GM21825 (cell line): ENCODE measurements at regions not wholly inside any gene's neighbourhood (a gene's known extent, or its start where the extent isn't known, plus 50 kb on each side); places are given as distances from the start of the nearest gene placed in this dataset.

Experiments
- ATAC-seq: cut with Tn5 transposase; IDR thresholded peaks from one replicate; pipeline ENCODE4 v1.9.1; 2021; ENCODE audit warnings: mild to moderate bottlenecking, moderate library complexity; ENCODE audit not compliant: unreplicated experiment

DNA sequence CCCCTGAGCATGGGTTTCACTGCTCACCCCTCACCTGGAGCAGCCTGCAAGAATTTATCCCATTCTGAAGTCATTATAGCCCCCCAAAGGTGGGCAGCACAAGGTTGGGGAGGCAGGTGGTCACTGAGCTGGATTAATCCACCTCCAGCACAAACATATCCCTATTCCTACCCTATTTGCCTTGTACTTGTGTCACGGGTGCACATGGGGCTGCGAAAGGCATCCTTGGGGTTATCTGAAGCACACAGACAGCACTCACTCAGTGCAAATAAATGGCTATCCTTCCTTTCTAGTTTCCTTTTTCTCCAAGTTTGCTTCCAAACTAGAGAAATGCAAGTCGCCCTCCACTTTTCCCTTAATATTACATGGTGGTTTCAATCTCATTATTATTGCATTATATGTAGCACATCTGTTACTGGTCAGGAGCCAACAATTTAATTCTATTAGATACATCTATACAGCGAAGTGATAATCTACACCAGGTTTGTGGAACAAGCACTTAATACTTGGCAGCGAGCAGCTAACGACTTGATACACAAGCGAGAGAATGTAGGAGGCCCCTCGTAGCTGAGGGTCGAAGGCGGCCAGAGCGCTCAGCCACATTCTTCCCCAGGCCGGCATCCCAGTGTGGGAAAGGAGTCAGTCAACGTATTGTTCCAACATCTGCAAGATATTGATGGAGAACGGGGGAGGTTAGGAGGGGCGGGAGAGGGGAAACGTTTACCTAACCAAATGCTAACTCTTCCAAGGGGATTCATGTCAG is 121.3 kb upstream of the HABP2 start:
- no peak for ATAC-seq

DNA sequence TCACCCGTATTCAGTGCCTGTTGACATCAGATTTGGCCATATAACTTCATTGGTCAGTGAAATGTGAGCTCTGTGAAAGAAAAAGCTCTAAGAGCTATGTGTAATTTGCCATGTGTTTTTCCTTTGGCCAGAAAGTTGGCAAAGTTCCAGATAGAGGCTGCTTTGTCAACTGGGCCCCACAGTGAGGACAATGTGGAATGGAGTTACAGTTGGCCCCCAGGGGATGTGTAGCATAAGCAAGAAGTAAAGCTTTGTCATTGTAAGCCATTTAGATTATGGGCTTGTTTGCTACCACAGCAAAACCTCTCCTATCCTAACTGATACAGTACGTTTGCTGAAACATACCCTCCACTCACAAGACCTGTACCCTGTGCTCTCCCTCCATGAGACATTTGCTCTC is 119.1 kb upstream of the HABP2 start:
- ATAC-seq, result no peak

- no peak for ATAC-seq
Measured at GRCh38 chr10:113434315-113434714, 118.5 kb upstream of the HABP2 start.

DNA sequence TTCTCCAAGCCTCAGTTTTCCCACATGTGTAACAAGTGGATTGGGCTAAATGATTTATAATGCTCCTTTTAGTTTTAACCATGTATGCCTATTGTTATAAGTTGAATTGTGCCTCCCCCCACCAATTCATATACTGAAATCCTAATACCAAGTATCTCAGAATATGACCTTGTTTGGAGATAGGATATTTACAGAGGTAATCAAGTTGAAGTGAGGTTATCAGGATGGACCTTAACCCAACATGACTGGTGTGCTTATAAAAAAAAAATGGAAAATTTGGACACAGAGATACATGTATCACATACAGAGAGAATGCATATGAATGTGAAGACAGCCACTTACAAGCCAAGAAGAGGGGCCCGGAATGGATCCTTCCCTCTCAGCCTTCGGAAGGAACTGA is 117.9 kb upstream of the HABP2 start:
- no peak for ATAC-seq

GRCh38 chr10:113435881-113436280 is 117.0 kb upstream of the HABP2 start:
- ATAC-seq, result no peak

DNA sequence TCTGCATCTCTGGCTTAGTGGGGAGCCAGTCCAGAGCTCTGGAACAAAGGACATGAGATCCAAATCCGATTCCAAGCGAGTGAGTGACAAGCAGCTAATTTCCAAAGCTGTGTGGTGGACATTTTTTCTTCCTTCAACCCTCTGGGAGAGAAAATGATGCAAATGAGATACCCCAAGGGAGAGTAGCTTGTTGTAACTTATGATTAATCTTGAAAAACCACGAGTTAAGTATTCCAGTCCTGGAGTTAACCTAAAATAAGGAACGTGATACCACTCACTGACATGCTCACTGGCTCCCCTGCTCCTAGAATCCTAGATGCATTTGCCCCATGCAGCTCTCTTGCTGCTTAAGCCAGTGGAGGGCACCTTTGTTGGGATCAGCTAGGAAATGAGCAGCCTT is 116.0 kb upstream of the HABP2 start:
- no peak for ATAC-seq

- no peak for ATAC-seq
Measured at GRCh38 chr10:113438652-113439051, 114.2 kb upstream of the HABP2 start.

DNA sequence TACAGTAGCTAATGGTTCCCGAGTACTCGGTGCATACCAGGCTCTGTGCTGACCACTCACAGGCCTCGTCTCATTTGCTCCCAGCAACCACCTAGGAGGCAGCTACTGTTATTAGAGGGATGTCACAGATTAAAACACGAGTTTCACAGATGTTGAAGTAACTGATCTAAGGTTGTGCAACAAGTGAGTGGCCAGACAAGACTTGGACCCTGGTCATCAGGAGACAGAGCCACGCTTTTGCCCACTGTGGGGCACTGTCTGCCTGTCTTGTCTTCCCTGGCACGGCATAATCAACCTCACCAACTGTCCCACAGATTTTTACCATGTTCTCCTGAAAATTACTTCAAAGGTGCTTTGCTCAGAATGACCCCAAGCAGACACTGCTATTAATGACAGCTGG is 111.6 kb upstream of the HABP2 start:
- ATAC-seq, result no peak

DNA sequence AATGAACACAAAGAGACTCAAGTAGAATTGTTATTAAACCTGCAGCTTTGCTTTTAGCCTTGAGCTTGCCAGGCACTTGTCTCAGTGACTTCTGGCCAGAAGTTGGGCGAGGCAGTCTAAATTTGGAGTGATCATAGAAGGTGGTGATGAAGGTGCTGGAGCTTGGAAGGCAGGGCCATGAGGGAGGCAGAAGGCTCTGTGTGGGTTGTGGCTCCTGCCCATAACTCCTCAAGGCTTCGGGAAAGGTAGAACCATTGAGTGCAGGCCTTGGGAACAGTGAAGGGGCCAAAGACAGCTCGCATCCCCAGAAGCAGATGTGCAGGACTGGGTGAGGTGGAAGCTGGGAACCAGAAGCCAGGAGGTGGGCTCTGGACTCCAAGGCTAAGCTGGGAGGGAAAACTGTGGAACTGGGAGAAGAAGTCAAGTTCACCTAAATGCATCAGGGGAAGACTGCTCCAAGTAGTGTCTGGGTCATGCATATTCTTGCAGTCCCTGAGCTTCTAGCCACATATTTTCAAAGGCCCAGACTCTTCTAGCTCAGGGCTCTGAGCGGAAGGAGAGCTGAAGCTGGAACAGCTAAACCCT is 111.1 kb upstream of the HABP2 start:
- ATAC-seq, result no peak

GRCh38 chr10:113442336-113442735 is 110.5 kb upstream of the HABP2 start:
- no peak for ATAC-seq

GRCh38 chr10:113443141-113443925 is 109.5 kb upstream of the HABP2 start:
- no peak for ATAC-seq

- ATAC-seq, result no peak
Measured at GRCh38 chr10:113444766-113445365, 108.0 kb upstream of the HABP2 start.

- no peak for ATAC-seq
Measured at GRCh38 chr10:113445736-113446135, 107.1 kb upstream of the HABP2 start.

DNA sequence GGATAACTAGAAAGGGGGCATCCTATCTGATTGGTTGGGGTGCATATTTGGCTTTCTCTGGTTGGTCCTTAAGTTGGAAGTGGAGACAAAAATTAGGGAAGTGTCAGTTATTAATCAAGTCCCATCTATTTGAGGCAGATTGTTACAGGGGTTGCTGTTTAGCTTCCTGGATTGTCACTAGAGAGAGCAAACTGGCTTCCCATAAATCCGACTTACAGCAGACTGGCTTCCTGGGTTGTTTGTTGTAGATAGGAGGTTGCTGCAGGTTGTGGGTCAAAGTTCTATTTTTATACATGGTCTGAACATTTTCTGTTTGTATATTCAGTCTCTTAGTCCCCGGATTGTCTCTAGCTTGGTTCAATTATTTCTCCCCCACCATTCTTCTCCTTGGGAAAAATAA is 106.1 kb upstream of the HABP2 start:
- no peak for ATAC-seq

GRCh38 chr10:113447278-113447677 is 105.6 kb upstream of the HABP2 start:
- ATAC-seq, result no peak

- ATAC-seq, result no peak
Measured at GRCh38 chr10:113449006-113449695, 103.7 kb upstream of the HABP2 start.

- no peak for ATAC-seq
Measured at GRCh38 chr10:113450046-113450804, 102.6 kb upstream of the HABP2 start.

DNA sequence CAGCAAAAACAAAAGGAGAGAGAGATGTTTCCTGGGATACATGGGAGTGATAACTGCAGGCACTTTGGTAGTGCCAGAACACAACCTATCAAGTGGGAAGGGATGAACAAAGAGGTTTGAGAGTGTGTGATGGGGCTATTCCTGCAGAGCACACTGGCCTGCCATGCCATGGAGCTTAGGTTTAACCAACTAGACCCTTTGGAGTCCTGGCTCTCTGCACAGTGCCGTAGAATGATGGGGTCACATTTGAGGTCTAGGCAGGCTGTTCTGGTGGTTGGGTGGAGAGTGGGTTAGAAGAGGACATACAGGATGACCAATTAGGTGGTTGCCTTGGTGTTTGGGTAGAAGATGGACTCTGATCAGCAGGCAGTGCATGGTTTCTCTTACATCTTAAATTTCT is 101.9 kb upstream of the HABP2 start:
- no peak for ATAC-seq

DNA sequence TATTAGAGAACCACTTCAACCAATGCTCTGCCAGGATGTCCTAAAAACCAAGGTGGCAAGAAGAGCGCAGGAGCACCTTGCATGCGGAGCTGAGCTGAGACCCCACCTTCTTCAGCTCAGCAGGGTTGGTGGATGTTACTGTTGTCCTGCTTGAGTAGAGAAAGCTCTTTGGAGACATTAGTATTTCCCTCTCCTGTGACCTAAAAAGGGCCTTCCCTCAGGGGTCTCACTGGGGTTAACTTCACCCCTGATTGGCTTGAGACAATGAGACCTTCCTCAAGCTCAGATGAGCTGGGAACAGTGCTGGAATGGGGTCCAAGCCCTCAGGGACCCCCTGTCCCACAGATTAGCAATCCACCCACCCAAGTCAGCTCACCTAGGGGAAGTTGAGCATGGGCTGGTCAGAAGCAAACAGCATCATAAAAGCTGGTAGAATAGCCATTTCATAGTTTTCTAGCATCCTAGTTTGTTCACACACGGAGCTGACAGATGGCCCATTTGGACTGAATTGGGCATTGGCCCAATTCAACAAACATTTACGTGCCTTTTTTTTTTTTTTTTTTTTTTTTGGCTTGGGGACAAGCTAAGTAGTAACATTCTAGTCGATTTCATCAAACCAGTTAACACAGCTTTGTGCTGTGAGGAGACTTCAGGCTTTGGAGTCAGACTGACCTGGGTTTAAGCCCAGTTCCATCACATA is 100.6 kb upstream of the HABP2 start:
- ATAC-seq, result no peak

DNA sequence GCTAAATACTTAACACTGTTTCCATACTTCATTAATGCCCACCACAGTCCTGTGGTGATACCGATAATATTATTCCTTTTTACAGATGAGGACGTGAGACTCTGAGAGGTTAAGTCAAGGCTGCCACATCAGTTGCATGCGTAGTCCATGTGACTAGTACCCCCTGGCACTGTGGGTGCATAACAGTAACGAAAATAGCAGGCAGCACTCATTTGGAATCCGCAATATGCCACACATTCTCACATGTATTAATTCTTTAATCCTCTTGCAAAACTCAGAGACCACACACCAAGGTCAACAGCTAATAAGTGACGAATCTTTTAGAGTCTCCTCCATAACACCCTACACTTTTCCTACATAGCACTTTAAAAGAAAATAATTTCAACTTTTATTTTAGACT is 99.5 kb upstream of the HABP2 start:
- no peak for ATAC-seq
